Dedifferentiated amniotic fluid mesenchymal stem cell (primary cell): ENCODE measurements at regions not wholly inside any gene's neighbourhood (a gene's known extent, or its start where the extent isn't known, plus 50 kb on each side); places are given as distances from the start of the nearest gene placed in this dataset.
A peak's percentile ranks its signal among the peaks of the same experiment; 100 is the strongest.

Experiments
- DNase-seq: peaks from one replicate; pipeline ENCODE4 v3.0.0-alpha.2; 2016; ENCODE audit errors: extremely low spot score

DNA sequence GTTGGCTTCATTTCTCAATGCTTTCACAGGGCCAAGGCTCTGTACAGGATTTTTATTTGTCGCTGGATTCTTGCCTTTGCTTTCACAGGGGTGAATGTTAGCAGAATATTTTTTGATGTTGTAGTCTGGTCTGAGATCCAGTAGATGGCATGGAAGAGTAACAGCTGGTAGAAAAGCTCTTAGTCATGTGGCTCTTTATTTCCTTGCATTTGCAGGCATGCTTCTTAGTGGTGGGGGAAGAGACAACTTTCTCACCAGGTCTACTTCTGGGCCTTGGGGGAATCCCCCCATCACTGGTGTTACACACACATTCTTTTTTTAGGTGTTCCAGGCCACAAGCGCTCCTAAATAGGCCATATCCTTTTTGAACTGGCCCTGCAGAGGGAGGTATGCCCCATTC lies 58.2 kb upstream of the DKK2 start:
- DNase-seq = peak; percentile 19
